Neural cell (in vitro differentiated cells): ENCODE measurements at regions not wholly inside any gene's neighbourhood (a gene's known extent, or its start where the extent isn't known, plus 50 kb on each side); places are given as distances from the start of the nearest gene placed in this dataset.

Source experiments
- H2AFZ ChIP-seq: fragments of 200-600, 300-800 bp; sonication (generic), shearing (Covaris generic); 2 replicates; pipeline ENCODE4 v1.6.0; 2014; ENCODE audit warnings: low read depth, mild to moderate bottlenecking, antibody characterized with exemption, low read length, moderate library complexity
- H3F3A ChIP-seq: fragments of 200-600 bp; shearing (Covaris generic); 2 replicates; pipeline ENCODE4 v1.6.1; 2016; ENCODE audit warnings: mild to moderate bottlenecking, moderate library complexity, mixed read lengths, antibody characterized with exemption, low read length; ENCODE audit not compliant: insufficient read depth, poor library complexity, severe bottlenecking
- H3K27ac ChIP-seq: fragments of 200-600, 300-800 bp; sonication (generic), shearing (Covaris generic); 2 replicates; pipeline ENCODE4 v1.5.1; 2014; ENCODE audit warnings: mild to moderate bottlenecking, low read length, moderate library complexity
- H3K27me3 ChIP-seq: fragments of 300-800, 200-600 bp; sonication (generic), shearing (Covaris generic); 2 replicates; pipeline ENCODE4 v1.6.0; 2014; ENCODE audit warnings: mild to moderate bottlenecking, low read depth, low read length, moderate library complexity; ENCODE audit not compliant: insufficient read depth
- H3K36me3 ChIP-seq: fragments of 300-800, 200-600 bp; sonication (generic), shearing (Covaris generic); 2 replicates; pipeline ENCODE4 v1.5.1; 2014; ENCODE audit warnings: mild to moderate bottlenecking, antibody characterized with exemption, low read length, moderate library complexity; ENCODE audit not compliant: insufficient read depth
- H3K4me2 ChIP-seq: fragments of 300-800, 200-600 bp; sonication (generic), shearing (Covaris generic); 2 replicates; pipeline ENCODE4 v1.6.0; 2014; ENCODE audit warnings: mild to moderate bottlenecking, low read length
- H3K4me3 ChIP-seq: fragments of 300-800, 200-600 bp; sonication (generic), shearing (Covaris generic); 2 replicates; pipeline ENCODE4 v1.5.1; 2014; ENCODE audit warnings: mild to moderate bottlenecking, low read length, moderate library complexity
- H3K79me2 ChIP-seq: fragments of 200-600 bp; shearing (Covaris generic); replicated peaks from 2 replicates; pipeline ENCODE4 v1.6.0; 2014; ENCODE audit warnings: mild to moderate bottlenecking, low read length, moderate library complexity; ENCODE audit not compliant: insufficient read depth
- H3K9ac ChIP-seq: fragments of 300-800, 200-600 bp; sonication (generic), shearing (Covaris generic); 2 replicates; pipeline ENCODE4 v1.6.1; 2016; ENCODE audit warnings: mild to moderate bottlenecking, low read length, mixed read lengths
- H3K9me2 ChIP-seq: fragments of 200-600 bp; shearing (Covaris generic); 2 replicates; pipeline ENCODE4 v1.6.1; 2016; ENCODE audit warnings: mild to moderate bottlenecking, low read length, mixed read lengths; ENCODE audit not compliant: insufficient read depth
- H3K9me3 ChIP-seq: fragments of 200-600, 300-800 bp; sonication (generic), shearing (Covaris generic); 2 replicates; pipeline ENCODE4 v1.6.1; 2016; ENCODE audit warnings: mild to moderate bottlenecking, mixed run types, low read length, moderate library complexity, mixed read lengths
- H4K20me1 ChIP-seq: fragments of 200-600 bp; shearing (Covaris generic); 2 replicates; pipeline ENCODE4 v1.6.1; 2016; ENCODE audit warnings: mild to moderate bottlenecking, mixed run types; ENCODE audit not compliant: insufficient read depth
- EP300 ChIP-seq: fragments of 450-650 bp; conservative IDR thresholded peaks from 2 replicates; pipeline ENCODE4 v1.6.1; 2014; ENCODE audit warnings: antibody characterized with exemption, mild to moderate bottlenecking, moderate library complexity; ENCODE audit not compliant: poor library complexity, severe bottlenecking
- EZH2 ChIP-seq: fragments of 200-600, 300-800 bp; shearing (Covaris generic), sonication (generic); IDR thresholded peaks from 2 replicates; pipeline ENCODE4 v1.6.1; 2014; ENCODE audit warnings: antibody characterized with exemption, low read length, borderline replicate concordance, mild to moderate bottlenecking; ENCODE audit not compliant: insufficient read depth, poor library complexity, severe bottlenecking
- MXI1 ChIP-seq: fragments of 450-650 bp; conservative IDR thresholded peaks from 2 replicates; pipeline ENCODE4 v1.6.1; 2014; ENCODE audit warnings: antibody characterized with exemption, mild to moderate bottlenecking; ENCODE audit not compliant: poor library complexity, severe bottlenecking
- POLR2AphosphoS5 ChIP-seq: IDR thresholded peaks from 2 replicates; pipeline ENCODE4 v1.6.1; 2012
- RAD21 ChIP-seq: fragments of 450-650 bp; conservative IDR thresholded peaks from 2 replicates; pipeline ENCODE4 v1.6.1; 2014; ENCODE audit warnings: antibody characterized with exemption, mild to moderate bottlenecking, moderate library complexity
- SMC3 ChIP-seq: fragments of 450-650 bp; conservative IDR thresholded peaks from 2 replicates; pipeline ENCODE4 v1.6.1; 2014; ENCODE audit warnings: antibody characterized with exemption, mild to moderate bottlenecking, moderate library complexity; ENCODE audit not compliant: poor library complexity
- TAF1 ChIP-seq: IDR thresholded peaks from 2 replicates; pipeline ENCODE4 v1.6.1; 2012; ENCODE audit warnings: low read depth
- TF ChIP-seq, protein P1 (sequence below): IDR thresholded peaks from 2 replicates; pipeline ENCODE4 v1.6.1; 2012; ENCODE audit warnings: borderline replicate concordance
- TF ChIP-seq, protein P2 (sequence below): fragments of 450-650 bp; IDR thresholded peaks from 2 replicates; pipeline ENCODE4 v1.5.1; 2014; ENCODE audit warnings: antibody characterized with exemption, mild to moderate bottlenecking, moderate library complexity; ENCODE audit not compliant: poor library complexity, severe bottlenecking

GRCh38 chr12:92537290-92537960 is 165.4 kb upstream of the PLEKHG7 start:
- H3K36me3 ChIP-seq = no peaks in the 10 kb centered on the region
- no peak overlapping the region for H2AFZ ChIP-seq
- no peak for TF ChIP-seq POLR2AphosphoS5
- TF ChIP-seq TAF1 = no peak
- no peak for TF ChIP-seq SMC3
- TF ChIP-seq, protein P1, sequence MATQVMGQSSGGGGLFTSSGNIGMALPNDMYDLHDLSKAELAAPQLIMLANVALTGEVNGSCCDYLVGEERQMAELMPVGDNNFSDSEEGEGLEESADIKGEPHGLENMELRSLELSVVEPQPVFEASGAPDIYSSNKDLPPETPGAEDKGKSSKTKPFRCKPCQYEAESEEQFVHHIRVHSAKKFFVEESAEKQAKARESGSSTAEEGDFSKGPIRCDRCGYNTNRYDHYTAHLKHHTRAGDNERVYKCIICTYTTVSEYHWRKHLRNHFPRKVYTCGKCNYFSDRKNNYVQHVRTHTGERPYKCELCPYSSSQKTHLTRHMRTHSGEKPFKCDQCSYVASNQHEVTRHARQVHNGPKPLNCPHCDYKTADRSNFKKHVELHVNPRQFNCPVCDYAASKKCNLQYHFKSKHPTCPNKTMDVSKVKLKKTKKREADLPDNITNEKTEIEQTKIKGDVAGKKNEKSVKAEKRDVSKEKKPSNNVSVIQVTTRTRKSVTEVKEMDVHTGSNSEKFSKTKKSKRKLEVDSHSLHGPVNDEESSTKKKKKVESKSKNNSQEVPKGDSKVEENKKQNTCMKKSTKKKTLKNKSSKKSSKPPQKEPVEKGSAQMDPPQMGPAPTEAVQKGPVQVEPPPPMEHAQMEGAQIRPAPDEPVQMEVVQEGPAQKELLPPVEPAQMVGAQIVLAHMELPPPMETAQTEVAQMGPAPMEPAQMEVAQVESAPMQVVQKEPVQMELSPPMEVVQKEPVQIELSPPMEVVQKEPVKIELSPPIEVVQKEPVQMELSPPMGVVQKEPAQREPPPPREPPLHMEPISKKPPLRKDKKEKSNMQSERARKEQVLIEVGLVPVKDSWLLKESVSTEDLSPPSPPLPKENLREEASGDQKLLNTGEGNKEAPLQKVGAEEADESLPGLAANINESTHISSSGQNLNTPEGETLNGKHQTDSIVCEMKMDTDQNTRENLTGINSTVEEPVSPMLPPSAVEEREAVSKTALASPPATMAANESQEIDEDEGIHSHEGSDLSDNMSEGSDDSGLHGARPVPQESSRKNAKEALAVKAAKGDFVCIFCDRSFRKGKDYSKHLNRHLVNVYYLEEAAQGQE = no peak
- no peak for TF ChIP-seq RAD21
- TF ChIP-seq, protein P2, sequence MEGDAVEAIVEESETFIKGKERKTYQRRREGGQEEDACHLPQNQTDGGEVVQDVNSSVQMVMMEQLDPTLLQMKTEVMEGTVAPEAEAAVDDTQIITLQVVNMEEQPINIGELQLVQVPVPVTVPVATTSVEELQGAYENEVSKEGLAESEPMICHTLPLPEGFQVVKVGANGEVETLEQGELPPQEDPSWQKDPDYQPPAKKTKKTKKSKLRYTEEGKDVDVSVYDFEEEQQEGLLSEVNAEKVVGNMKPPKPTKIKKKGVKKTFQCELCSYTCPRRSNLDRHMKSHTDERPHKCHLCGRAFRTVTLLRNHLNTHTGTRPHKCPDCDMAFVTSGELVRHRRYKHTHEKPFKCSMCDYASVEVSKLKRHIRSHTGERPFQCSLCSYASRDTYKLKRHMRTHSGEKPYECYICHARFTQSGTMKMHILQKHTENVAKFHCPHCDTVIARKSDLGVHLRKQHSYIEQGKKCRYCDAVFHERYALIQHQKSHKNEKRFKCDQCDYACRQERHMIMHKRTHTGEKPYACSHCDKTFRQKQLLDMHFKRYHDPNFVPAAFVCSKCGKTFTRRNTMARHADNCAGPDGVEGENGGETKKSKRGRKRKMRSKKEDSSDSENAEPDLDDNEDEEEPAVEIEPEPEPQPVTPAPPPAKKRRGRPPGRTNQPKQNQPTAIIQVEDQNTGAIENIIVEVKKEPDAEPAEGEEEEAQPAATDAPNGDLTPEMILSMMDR = no peak
- TF ChIP-seq MXI1 = no peak
- no peak for TF ChIP-seq EZH2
- no peak for TF ChIP-seq EP300
- no peak overlapping the region for H3K9ac ChIP-seq
- H3K79me2 ChIP-seq = no peaks in the 10 kb centered on the region
- H3K27ac ChIP-seq = no peak overlapping the region
- H3F3A ChIP-seq = no peaks in the 10 kb centered on the region
- no peak overlapping the region for H3K4me2 ChIP-seq
- H3K9me2 ChIP-seq = no peaks in the 10 kb centered on the region
- H3K27me3 ChIP-seq = no peaks in the 10 kb centered on the region
- no peaks in the 10 kb centered on the region for H3K9me3 ChIP-seq
- H4K20me1 ChIP-seq = no peaks in the 10 kb centered on the region
- H3K4me3 ChIP-seq = no peak overlapping the region

DNA sequence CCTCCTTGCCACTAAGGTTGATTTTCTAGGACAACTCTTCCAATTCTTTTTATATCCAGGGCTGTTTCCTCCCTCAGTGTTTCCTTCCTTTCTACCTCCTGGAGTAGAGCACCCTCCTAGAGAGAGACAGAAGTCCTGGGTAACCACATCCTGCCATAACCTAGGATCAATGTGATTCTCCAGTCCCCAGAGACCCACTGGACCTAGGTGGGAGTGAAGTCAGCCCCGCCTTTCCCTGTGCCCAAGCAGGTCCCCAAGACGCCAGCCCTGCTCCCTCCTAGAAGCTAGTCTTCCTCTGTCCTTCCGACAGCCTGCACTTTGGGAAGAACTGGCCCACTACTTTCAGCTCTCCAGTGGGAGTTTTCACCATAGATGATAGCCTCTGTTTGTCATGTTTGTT is 166.8 kb upstream of the PLEKHG7 start:
- H3K4me2 ChIP-seq = no peak overlapping the region
- H2AFZ ChIP-seq = no peak overlapping the region
- H3K9me3 ChIP-seq = no peaks in the 10 kb centered on the region

More for the DNA sequence above, 166.8 kb upstream of the PLEKHG7 start:
- Histone ChIP-seq H3K36me3 (no peaks in the 10 kb centered on the region), H3F3A (no peaks in the 10 kb centered on the region), H3K27ac (no peak overlapping the region), H3K9me2 (no peaks in the 10 kb centered on the region), H4K20me1 (no peaks in the 10 kb centered on the region), H3K27me3 (no peaks in the 10 kb centered on the region), H3K4me3 (no peak overlapping the region), H3K9ac (no peak overlapping the region), H3K79me2 (no peaks in the 10 kb centered on the region)
- TF ChIP-seq MXI1 (no peak), SMC3 (no peak), TAF1 (no peak)
